GM18867 (cell line): ENCODE measurements at regions not wholly inside any gene's neighbourhood (a gene's known extent, or its start where the extent isn't known, plus 50 kb on each side); places are given as distances from the start of the nearest gene placed in this dataset.
"Not testable (repeated sequence)": the region's sequence is repeated elsewhere in the genome, so short reads cannot be mapped to it uniquely, and the experiment has no call there.

Experiments
- ATAC-seq: cut with Tn5 transposase; IDR thresholded peaks from one replicate; pipeline ENCODE4 v1.9.1; 2021; ENCODE audit warnings: mild to moderate bottlenecking, moderate library complexity; ENCODE audit not compliant: unreplicated experiment

DNA sequence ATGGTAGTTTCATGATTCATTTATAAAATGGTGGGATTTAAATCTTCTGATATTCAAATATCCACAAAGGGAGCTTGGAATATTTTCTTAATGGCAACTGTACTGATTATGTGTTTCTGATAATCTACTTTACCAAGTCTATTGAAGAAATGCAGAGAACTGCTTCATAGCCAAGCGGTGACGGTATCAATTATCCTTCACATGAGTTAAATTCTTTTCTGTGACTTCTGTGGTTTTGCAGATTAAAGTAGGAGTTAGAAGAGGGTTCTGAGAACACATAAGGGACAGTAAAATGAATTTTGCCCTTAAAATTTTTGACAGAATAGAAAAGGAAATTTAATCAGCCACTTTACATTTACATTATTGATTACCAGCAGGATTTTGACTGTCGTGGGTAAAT lies 563.2 kb downstream of the GBE1 start:
- no peak for ATAC-seq

DNA sequence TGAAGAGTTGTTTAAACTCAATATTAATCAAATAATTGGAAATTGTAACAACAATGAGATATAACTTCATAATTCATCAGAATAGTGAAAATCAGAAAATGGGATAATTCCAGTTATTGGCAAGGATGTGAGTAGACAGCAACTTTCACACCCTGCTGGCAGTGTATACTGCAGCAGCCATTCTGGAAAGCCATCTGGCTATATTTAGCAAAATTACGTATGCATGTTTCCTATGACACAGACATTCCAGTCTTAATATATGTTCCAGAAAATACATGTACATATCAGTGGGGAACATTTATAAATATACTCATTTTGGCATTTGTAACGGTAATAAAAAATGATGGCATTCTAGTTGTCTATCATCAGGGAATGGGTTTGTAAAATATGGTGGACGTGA lies 564.1 kb downstream of the GBE1 start:
- ATAC-seq = no peak

DNA sequence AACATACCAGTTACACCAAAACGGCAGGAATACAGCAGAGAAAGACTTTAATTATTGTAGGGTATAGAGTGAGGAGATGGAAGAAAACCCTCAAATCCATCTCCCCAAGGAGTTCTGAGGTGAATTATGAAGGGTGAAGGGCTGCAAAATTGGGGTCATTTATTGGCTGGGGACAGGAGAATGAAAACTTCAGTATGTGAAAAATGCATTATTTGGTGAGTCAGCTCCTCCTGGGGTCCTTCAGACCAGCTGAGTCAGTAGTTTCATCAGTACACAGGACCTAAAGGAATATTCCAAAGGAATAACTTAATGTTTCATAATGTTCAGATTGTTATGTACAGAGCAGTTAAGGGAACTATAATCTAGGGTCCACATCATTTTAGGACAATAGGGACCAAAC lies 566.0 kb downstream of the GBE1 start:
- ATAC-seq = no peak

DNA sequence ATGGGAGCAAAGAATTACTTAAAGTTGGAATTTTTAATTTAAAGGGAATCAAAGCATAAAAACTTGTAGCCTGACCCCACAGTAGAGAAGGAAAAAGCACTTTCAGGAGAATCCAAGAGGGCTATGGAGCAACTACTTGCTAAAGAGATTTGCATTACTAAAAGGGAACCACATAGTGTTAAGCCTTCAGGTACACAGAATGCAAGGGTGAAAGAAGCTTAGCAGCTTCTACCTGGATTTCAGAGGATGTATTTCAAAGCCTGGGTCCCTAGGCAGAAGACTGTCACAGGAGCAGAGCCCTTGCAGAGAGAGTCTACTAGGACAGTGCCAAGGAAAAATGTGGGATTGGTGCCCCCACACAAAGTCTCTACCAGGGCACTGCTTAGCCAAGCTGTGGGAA lies 575.0 kb downstream of the GBE1 start:
- no peak for ATAC-seq

DNA sequence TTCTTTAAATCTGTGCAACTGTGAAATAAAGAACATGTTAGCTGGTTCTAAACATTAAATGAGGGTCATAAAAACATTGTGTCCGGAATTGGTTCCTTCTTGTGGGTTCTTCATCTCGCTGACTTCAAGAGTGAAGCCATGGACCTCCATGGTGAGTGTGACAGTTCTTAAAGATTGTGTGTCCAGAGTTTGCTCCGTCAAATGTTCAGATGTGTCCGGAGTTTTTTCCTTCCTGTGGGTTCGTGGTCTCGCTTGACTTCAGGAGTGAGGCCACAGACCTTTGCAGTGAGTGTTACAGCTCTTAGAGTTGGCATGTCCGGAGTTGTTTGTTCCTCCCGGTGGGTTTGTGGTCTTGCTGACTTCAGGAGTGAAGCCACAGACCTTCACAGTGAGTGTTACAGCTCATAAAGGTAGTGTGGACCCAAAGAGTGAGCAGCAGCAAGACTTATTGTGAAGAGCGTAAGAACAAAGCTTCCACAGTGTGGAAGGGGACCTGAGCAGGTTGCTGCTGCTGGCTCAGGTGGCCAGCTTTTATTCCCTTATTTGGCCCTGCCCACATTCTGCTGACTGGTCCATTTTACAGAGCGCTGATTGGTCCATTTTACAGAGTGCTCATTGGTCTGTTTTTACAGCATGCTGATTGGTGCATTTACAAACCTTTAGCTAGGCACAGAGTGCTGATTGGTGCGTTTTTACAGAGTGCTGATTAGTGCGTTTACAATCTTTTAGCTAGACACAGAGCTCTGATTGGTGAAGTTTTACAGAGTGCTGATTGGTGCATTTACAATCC lies 579.2 kb downstream of the GBE1 start:
- ATAC-seq = not testable (repeated sequence)

DNA sequence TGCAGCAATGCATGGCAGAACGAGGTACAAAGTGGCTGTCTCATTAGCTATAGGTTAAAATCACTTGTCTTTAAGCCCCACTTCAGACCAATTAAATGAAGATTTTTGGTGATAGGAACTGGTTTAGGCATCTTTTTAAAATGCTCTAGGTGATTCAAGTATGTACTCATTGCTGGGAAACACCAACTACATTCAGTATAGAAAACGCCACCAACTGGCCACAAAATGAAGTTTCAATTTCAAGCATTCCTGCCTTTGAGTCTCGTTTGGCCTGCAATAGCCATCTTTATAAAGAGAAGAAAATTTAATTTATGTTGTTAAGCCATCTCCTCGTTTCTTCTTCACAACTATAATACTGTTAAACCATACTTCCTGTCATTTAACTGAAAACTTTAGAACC lies 587.9 kb downstream of the GBE1 start:
- ATAC-seq = no peak

DNA sequence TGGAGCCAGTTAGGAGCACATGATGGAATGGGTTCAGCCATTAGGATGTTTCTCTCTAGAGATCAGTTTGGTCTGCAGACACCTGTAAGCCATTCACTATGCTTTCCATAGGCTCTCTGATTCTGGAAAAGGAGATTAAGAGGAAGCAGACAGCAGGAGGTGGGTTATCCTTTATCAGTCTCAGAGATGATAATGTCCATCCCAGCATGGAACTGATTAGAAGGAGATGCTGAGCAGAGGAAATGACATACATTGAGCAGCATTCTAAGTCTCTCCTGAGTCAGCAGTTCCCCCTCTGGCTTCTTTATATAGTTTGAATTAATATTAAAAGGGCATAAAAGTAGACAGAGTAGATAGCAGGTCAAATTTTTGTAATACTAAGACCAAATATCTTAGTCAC lies 591.1 kb downstream of the GBE1 start:
- ATAC-seq = no peak

DNA sequence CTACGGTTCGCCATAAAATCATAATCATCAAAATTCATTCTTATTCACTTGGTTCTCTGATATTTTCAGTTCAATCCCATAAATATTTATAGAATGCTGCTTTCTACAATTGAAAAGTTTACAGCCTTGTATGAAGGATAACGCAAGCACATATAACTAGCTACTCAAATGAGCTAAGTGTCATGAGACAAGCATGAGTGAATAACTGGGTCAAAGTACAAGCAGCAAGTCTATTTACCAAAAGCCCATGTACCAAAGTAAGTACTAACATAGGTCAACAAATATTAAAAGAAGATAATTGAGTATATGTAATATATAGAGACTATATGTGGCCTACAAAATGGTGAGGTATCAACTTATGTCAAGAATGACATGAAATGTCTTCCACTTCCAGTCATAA lies 596.6 kb downstream of the GBE1 start:
- ATAC-seq = no peak

DNA sequence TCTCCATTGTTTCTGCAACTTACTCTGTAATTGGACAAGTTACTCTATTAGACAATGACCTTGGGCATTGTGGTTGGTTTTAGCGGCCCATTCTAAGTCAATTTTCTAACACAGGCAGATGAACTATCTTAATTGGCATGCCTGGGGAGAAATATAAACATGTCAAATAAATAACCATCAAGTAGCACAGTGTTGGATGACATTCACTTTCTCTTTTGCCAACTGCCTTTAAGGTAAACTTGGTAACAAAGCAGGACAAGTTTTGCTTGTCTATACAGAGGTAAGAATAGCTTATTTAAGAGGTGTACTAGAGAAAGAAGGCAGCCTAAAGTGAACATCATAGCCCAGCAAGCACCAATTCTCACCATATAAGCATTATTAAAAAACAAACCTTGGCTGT lies 599.6 kb downstream of the GBE1 start:
- ATAC-seq = no peak

DNA sequence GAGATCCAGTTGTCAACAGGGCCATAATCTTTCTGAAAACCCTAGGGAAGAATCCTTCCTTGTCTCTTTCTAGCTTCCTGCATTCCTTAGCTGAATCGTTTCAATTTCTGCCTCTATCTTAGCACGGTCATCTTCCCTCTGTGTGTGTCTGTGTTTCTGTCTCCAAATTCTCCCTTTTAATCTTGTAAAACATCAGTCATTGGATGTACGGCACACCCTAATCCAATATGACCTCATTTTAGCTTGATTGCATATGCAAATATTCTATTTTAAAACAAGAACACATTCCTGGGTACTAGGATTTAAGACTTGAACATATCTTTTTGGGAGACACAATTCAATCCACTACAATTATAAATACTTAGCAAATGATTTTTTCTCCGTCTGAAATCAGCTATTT lies 600.3 kb downstream of the GBE1 start:
- no peak for ATAC-seq

DNA sequence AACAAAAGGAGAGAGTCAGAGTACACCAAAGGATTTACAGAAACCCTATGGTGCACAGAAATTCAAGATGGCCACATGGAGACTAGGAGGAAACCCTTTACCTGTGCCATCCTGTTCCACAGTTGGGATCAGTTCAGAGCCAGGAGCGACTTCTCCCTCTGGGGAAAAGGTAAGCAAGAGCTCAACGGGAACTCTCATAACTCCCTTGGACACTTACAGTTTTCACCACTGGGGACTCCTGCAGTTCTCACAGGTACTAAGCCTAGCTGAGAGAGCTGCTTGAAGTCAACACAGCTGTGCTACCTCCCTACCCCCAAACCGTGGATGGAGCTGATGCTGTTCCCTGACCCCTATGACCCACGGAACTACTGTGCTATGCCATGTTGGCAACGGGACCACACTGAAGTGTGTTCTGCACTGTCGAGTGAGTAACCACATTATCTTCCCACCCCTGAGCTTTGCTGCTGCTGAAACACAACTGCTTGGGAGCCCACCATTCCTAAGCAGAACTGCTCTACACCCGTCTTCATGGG lies 606.8 kb downstream of the GBE1 start:
- ATAC-seq = no peak

DNA sequence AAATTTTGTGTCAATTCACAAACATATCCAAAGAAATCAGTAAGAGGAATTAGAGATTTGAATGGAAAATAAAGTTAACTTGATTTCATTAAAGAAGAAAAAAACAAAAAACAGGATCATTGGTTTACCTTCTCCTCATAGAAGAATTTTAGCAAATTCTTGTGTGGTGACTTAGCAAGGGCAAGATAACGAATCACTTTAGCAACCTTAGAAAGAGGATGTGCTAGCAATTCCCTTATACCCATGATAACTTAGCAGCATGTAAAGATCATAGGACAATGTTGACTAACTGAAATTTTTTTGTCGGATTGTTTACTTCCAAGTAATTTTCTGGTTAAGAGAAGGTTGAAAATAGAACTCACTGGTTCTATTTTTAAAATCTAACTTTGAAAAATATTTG lies 609.3 kb downstream of the GBE1 start:
- ATAC-seq = no peak

DNA sequence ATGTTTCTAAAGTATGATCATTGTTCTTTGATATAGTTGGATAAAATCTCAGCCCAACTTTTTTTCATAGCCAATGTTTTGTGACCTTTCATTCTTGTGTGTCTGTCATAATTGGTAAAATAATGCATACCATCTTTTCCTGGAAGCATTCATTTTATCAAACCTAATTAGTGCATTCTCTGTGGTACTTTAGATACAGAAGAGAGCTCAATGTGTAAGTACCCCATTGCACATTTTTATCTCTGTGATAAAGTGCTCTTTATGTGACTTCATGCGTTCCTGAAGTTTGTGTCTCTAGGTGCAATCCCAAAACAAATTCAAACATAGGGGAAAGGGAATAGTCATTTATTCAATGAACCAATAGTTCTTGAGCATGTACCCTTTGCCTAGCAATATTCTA lies 628.5 kb downstream of the GBE1 start:
- ATAC-seq = no peak

DNA sequence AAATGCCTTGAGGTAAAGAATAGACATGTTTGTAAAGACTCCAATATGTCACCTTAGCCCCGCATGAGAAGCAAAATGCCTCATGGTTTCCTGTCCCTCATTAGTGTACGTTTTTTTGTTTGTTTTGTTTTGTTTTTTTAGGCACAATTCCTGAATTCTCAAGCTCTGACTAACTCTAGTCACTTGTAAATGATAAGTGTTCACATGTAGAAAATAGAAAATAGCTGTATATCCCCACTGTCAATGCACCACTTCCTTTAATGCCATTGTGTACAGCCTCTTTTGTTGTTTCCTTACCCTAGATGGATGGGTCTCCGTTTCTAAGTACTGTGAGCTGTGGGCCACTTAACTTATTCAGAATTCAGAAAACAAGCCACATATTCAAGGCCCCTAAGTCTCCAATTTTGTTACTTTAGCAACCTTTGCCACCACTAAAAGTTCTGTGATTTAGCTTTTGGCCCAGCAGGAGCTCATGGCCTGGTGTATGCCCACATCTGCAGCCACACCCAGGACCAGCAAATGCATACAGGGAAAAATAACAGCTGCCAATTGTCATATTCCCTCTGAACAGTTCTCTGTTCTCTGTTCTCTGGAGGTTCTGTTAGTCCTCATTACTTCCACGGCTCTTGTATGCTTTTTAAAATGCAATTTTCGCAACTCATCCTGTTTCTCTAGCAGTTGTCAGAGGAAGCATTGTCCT lies 655.5 kb downstream of the GBE1 start:
- no peak for ATAC-seq

DNA sequence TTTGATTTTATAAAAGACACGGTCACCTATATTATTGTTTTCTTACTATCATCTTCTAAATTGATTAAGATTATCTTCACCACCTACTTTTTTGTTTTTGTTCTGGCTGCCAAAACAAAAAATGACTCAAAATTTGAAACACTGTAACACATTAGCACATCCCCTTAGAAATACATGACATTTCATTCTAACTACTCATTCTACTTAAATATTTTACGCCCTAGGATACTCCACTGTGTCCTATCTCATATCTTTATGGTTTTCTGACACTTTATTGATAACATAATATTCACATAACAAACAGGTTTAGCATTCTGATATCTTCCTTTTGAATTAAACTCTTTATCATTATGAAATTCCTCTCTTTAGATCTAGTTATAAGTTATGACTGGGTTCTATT lies 656.2 kb downstream of the GBE1 start:
- ATAC-seq = no peak

DNA sequence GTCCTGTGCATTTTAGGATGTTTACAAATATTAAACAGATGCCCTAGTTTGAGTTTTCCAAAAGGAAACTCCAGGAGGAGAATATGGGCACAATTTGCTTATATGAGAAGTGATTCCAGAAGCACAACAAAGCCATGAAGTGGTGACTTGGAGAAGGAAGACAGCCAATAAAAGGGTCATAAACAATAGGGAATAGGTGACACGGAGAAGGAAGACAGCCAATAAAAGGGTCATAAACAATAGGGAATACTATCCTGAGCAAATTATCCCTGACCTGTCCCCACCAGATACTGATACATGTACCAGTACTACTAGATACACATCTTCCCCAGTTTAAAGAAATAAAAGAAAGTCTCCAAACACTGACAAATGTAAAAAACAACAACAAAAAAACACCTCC lies 663.6 kb downstream of the GBE1 start:
- ATAC-seq = no peak

DNA sequence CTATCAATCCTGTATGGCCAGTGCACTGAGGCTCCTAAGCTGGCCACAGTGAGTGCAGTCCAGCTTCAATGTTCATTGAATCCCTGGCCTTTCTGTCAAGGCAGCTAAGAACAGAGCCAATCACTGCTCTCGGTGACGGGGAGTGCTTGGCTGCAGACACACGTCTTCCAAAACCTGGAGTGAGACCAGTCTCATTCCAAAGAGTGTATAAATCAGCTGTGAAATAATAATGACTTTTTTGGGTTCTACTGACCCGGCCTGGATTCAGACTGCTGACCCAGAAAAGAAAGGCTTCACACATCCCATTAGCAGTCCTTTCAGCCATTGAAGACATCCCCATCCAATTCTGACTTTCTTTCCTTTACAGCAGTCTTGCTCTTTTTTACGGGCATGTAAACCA lies 665.5 kb downstream of the GBE1 start:
- ATAC-seq = no peak

DNA sequence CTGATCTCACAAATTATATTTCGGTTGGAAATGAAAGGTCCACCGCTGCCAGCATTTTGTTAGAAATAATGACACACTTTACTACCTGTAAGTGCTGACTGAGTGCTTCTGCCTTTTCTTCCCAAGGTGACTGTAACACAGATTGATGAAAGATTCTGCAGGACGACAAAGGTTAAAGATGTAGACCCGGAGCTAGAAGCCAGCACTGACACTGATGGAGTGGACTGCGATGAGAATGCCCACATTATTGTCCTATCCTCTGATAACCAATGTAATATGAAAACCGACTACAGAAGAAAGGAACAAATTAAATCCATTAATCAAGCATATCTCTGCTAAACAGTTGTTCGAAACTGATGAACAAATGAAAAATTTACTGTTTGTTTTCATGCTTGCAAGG lies 666.5 kb downstream of the GBE1 start:
- no peak for ATAC-seq

DNA sequence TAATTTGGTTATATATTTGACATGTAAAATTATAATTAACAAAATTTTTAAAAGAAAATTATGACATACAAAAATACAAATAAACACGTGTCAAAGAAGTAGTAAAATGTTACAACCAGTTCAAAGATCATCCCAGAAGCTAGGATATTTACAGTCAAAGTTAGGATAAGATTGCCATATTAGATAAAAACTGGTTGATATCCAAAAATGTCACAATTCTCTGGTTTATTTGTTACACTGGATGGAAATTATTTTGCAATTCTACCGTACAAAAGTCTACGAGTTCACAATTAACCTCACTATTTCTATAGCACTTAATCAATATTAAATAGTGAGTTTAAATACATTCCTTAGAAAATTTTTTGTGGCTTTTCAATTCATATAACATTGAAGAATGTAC lies 673.8 kb downstream of the GBE1 start:
- ATAC-seq = no peak

DNA sequence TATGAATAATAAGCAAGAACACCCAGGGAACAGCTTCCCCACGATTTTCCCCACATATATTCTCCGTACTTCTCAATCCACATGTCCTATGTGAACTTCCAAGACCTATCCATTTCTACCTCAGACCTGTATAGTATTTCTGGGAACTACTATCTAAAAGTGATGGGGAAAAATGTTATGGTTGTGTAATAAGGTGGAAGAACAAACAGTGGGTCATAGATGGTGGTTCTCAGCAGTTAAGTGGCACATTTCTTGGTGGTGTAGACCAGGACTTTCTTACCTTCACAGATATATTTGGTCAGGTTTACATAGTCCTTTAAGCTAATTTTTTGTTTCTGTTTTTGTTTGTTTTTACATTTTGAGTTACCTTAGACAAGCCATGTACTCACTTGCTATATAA lies 675.1 kb downstream of the GBE1 start:
- no peak for ATAC-seq

DNA sequence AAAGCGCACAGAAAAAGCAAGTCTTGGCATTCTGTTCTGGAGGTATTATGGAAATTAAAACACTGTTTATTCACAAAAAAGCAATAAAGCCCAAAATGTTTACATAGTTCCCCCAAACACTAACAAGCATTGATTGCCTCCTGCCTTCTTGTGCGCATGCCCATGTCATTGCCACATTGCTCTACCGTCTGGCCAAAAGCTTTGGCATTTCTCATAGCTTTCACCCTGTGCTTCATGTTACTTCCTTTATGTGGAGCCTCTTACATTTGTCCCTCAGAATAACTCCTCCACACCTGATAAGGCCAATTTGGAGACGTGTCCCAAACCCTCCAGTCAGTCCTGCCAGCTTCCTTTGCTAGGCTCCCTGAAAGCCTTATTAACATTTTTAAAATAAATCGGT lies 680.8 kb downstream of the GBE1 start:
- ATAC-seq = no peak

DNA sequence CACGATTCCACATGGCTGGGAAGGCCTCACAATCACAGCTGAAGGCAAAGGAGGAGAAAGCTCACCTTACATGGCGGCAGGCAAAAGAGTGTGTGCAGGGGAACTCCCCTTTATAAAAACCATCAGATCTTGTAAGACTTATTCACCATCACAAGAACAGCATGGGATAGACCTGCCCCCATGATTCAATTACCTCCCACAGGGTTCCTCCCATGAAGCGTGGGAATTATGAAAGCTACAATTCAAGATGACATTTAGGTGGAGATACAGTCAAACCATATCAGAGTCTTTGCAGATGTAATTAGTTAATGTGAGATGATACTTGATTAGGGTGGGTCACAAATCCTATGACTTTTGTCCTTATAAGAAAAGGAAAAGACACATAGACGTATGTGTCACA lies 688.9 kb downstream of the GBE1 start:
- no peak for ATAC-seq

DNA sequence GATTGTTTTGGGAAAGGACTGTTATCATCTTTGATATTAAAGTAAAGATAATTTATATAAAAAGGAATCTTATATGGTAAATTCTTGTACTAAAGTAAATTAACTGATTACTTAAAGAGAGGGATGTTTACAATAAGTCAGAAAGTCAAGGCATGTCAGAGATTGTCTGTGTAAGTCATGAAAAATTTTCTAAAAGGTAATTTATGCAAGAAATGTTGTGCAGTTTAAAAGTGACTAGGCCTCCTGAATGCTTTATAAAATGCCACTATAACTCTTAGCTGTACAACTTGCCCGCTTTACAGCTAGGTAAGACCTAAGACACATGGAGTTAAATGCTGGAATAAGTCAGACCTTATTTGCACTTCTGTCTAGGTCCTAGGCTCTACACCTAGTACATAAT lies 692.9 kb downstream of the GBE1 start:
- ATAC-seq = no peak
